ENCODE measurements at regions not wholly inside any gene's neighbourhood (a gene's known extent, or its start where the extent isn't known, plus 50 kb on each side); places are given as distances from the start of the nearest gene placed in this dataset.

GRCh38 chr4:133493241-133493640, 344.1 kb downstream of the PCDH10 start:
- Histone ChIP-seq H3K4me1 (ENCODE audit: control insufficient read depth in 4 of 4, insufficient read depth in 4 of 4, low read length in 3 of 4) (no peaks in the 10 kb centered on the region), H3K4me3 (ENCODE audit: low read depth in 1 of 3, low read length in 3 of 3) (no peak overlapping the region), H3K27ac (ENCODE audit: low read depth in 1 of 2, low read length in 2 of 2) (no peak overlapping the region), H3K9me3 (ENCODE audit: control insufficient read depth in 4 of 4, low read length in 3 of 4) (no peaks in the 10 kb centered on the region), H3K36me3 (ENCODE audit: control insufficient read depth in 4 of 4, insufficient read depth in 3 of 4, low read depth in 1 of 4, low read length in 3 of 4) (no peaks in the 10 kb centered on the region), H3K9ac (ENCODE audit: low read depth in 1 of 2, low read length in 2 of 2) (no peak overlapping the region), H3K27me3 (ENCODE audit: control insufficient read depth in 4 of 4, insufficient read depth in 4 of 4, low read length in 3 of 4) (no peaks in the 10 kb centered on the region)
- no peak for DNase-seq (ENCODE audit: low spot score)
- 85% methylated on average over 1 of the region's 1 CpG for WGBS
- TF ChIP-seq ZBTB33 (IDR thresholded peaks at IDR 0.05) (no peak), HNF4G (IDR thresholded peaks at IDR 0.05) (no peak), SP1 (IDR thresholded peaks at IDR 0.05) (no peak)

GRCh38 chr4:133484287-133484686, 335.2 kb downstream of the PCDH10 start:
- H3K9me3 ChIP-seq (ENCODE audit: control insufficient read depth in 4 of 4, low read length in 3 of 4): no peaks in the 10 kb centered on the region
- no peak for DNase-seq (ENCODE audit: low spot score)
- H3K27me3 ChIP-seq (ENCODE audit: control insufficient read depth in 4 of 4, insufficient read depth in 4 of 4, low read length in 3 of 4): no peaks in the 10 kb centered on the region
- H3K4me3 ChIP-seq (ENCODE audit: low read depth in 1 of 3, low read length in 3 of 3): no peak overlapping the region
- no peaks in the 10 kb centered on the region for H3K4me1 ChIP-seq (ENCODE audit: control insufficient read depth in 4 of 4, insufficient read depth in 4 of 4, low read length in 3 of 4)
- no peak for TF ChIP-seq HNF4A (conservative IDR thresholded peaks at IDR 0.05)
- no peak for TF ChIP-seq REST (IDR thresholded peaks at IDR 0.05)
- no peak for TF ChIP-seq FOXA1 (IDR thresholded peaks at IDR 0.05)
- no peak for TF ChIP-seq HNF4G (IDR thresholded peaks at IDR 0.05)
- TF ChIP-seq MAX (IDR thresholded peaks at IDR 0.05): no peak
- TF ChIP-seq RXRA (IDR thresholded peaks at IDR 0.05): no peak
- no peak for TF ChIP-seq TAF1 (conservative IDR thresholded peaks at IDR 0.05)
- TF ChIP-seq ATF3 (IDR thresholded peaks at IDR 0.05): no peak
- no peak for TF ChIP-seq ZBTB33 (IDR thresholded peaks at IDR 0.05)
- no peak for TF ChIP-seq EGR1 (IDR thresholded peaks at IDR 0.05; ENCODE audit: low read depth in 2 of 2)
- no peak for TF ChIP-seq FOXA2 (IDR thresholded peaks at IDR 0.05)
- TF ChIP-seq CTCF (IDR thresholded peaks at IDR 0.05; ENCODE audit: low read depth, low read length, missing input control): no peak
- H3K27ac ChIP-seq (ENCODE audit: low read depth in 1 of 2, low read length in 2 of 2): no peak overlapping the region
- no peaks in the 10 kb centered on the region for H3K36me3 ChIP-seq (ENCODE audit: control insufficient read depth in 4 of 4, insufficient read depth in 3 of 4, low read depth in 1 of 4, low read length in 3 of 4)
- no peak overlapping the region for H3K9ac ChIP-seq (ENCODE audit: low read depth in 1 of 2, low read length in 2 of 2)
- 45% methylated on average over 2 of the region's 2 CpGs for WGBS
